Activated naive CD8-positive, alpha-beta T cell treated with anti-CD3 and anti-CD28 coated beads for 36 hours (primary cell): ENCODE measurements at regions not wholly inside any gene's neighbourhood (a gene's known extent, or its start where the extent isn't known, plus 50 kb on each side); places are given as distances from the start of the nearest gene placed in this dataset.

Experiments
- DNase-seq: peaks from one replicate; pipeline ENCODE4 v3.0.0; 2021
- H3K27ac Mint-ChIP-seq: one replicate; pipeline ENCODE4 v1.8.0; 2022; ENCODE audit warnings: mild to moderate bottlenecking, moderate library complexity, mixed read lengths
- H3K27me3 Mint-ChIP-seq: one replicate; pipeline ENCODE4 v1.8.0; 2022; ENCODE audit warnings: mild to moderate bottlenecking, mixed read lengths
- H3K36me3 Mint-ChIP-seq: one replicate; pipeline ENCODE4 v1.8.0; 2021; ENCODE audit warnings: mild to moderate bottlenecking, mixed read lengths
- H3K4me1 Mint-ChIP-seq: one replicate; pipeline ENCODE4 v1.8.0; 2021; ENCODE audit warnings: mixed read lengths
- H3K4me3 Mint-ChIP-seq: one replicate; pipeline ENCODE4 v1.8.0; 2022; ENCODE audit warnings: mild to moderate bottlenecking, moderate library complexity, mixed read lengths
- H3K9me3 Mint-ChIP-seq: one replicate; pipeline ENCODE4 v1.8.0; 2022; ENCODE audit warnings: mixed read lengths

GRCh38 chr16:8184854-8185253 is 405.5 kb downstream of the TMEM114 start:
- Mint-ChIP-seq H3K27me3 (no peaks in the 10 kb centered on the region), H3K4me3 (no peak overlapping the region), H3K4me1 (no peaks in the 10 kb centered on the region), H3K27ac (no peak overlapping the region), H3K36me3 (no peaks in the 10 kb centered on the region), H3K9me3 (peaks cover 6% of the 10 kb centered on the region)
- no peak for DNase-seq

DNA sequence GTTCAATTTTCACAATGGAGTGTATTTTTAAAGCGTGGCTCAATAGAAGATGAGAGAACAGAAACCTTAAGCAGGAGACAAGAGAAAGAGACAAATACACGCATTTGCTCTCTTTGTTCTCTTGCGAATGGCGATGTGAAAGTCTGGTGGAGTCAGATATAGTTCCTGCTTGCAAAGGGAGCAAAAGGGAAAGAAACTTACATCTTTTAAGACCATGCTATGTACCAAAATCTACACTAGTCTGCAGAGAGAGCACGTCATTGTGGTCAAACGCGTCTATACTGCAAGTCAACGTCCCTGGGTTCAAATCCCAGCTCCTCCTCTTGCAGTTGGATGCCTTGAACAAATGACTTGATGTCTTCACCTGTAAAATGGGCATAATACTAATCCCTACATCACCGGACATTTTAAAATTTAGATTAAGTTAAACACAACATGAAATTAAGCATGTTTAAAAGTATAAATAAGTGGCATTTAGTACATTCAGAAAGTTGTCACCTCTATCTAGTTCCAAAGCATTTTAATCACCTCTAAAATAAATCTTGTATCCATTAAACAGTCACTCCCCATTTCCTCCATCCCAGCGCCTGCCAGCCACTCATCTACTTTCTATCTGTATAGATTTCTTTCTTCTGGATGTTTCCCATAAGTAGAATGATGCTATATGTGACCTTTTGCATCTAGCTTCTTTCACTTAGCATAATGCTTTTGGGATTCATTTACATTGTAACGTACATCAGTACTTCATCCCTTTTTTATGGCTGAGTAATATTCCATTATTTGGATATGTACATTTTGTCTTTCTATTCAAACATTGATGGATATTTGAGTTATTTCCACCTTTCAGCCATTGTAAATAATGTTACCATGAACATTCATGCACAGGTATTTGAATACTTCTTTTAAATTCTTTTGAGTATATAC is 406.9 kb downstream of the TMEM114 start:
- DNase-seq = no peak
- Mint-ChIP-seq H3K27me3 (no peaks in the 10 kb centered on the region), H3K27ac (no peak overlapping the region), H3K36me3 (no peaks in the 10 kb centered on the region), H3K9me3 (peaks cover 4% of the 10 kb centered on the region), H3K4me3 (no peak overlapping the region), H3K4me1 (no peaks in the 10 kb centered on the region)

- Mint-ChIP-seq H3K9me3 (peaks cover 3% of the 10 kb centered on the region), H3K27me3 (no peaks in the 10 kb centered on the region), H3K4me3 (no peak overlapping the region), H3K4me1 (no peaks in the 10 kb centered on the region), H3K36me3 (no peaks in the 10 kb centered on the region), H3K27ac (no peak overlapping the region)
- no peak for DNase-seq
Measured at GRCh38 chr16:8182761-8183160, 407.6 kb downstream of the TMEM114 start.

DNA sequence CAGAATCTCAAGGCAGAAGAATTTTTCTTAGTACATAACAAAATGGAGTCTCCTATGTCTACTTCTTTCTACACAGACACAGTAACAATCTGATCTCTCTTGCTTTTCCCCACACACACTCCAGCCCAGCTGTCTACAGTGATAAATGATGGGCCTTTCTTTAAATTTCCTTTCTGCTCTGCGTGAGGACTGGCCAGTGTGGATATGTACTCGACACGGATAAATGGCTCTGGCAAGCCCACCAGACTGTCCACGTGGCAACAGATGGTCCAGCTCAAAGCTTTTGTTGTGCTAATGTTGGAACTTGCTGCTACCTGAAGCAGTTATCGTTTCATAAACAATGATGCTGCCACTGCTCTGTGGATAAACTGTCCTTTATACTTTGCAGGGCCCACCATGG is 410.7 kb downstream of the TMEM114 start:
- no peaks in the 10 kb centered on the region for H3K4me1 Mint-ChIP-seq
- H3K27ac Mint-ChIP-seq = no peak overlapping the region
- H3K27me3 Mint-ChIP-seq = no peaks in the 10 kb centered on the region
- no peak for DNase-seq
- no peaks in the 10 kb centered on the region for H3K36me3 Mint-ChIP-seq
- H3K4me3 Mint-ChIP-seq = no peak overlapping the region
- peaks cover 3% of the 10 kb centered on the region for H3K9me3 Mint-ChIP-seq

DNA sequence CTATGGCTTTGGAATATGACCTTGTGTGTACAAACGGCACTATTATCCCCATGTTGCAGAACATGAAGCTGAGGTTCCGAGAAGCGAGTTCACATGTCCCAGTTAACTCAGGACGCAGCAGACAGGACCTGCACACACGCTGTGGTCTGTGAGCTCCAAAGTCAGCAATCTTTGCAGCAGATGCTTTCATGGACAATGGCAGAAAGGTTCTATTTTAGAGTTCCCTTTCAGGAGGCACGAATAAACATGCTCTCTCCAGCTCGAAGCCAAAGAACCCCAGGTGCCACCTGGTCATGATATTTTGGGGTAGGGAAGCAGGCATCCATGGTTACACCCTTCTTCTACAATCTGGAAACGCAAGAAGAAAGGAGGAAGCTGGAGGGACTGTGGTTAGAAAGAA is 412.0 kb downstream of the TMEM114 start:
- Mint-ChIP-seq H3K4me3 (no peak overlapping the region), H3K27ac (no peak overlapping the region), H3K36me3 (no peaks in the 10 kb centered on the region), H3K27me3 (no peaks in the 10 kb centered on the region), H3K9me3 (peaks cover 3% of the 10 kb centered on the region), H3K4me1 (no peaks in the 10 kb centered on the region)
- no peak for DNase-seq

DNA sequence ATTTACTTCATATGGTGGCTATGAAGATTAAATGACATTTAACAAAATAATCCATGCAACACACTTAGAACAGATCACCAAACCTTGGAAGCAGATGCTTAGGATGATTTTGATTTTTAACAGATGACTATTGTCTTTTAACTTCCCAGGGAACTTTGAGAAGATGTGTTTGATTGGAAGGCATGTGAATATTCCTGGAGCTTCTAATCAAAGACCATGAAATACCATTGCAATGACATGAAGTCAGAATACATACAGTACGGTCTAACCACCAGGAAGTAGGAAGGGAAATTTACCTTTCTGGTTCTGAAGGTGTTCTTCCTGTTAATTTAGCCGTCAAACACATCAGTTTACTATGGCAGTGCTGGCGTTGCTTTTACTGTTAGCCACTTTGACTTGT is 414.9 kb downstream of the TMEM114 start:
- Mint-ChIP-seq H3K4me1 (no peaks in the 10 kb centered on the region), H3K9me3 (peaks cover 3% of the 10 kb centered on the region), H3K27ac (no peak overlapping the region), H3K4me3 (no peak overlapping the region), H3K36me3 (no peaks in the 10 kb centered on the region), H3K27me3 (no peaks in the 10 kb centered on the region)
- no peak for DNase-seq

GRCh38 chr16:8173111-8173644 is 417.1 kb downstream of the TMEM114 start:
- Mint-ChIP-seq H3K4me3 (no peak overlapping the region), H3K27ac (no peak overlapping the region), H3K27me3 (no peaks in the 10 kb centered on the region), H3K9me3 (peaks cover 3% of the 10 kb centered on the region), H3K4me1 (no peaks in the 10 kb centered on the region), H3K36me3 (no peaks in the 10 kb centered on the region)
- DNase-seq = peak; percentile 37

DNA sequence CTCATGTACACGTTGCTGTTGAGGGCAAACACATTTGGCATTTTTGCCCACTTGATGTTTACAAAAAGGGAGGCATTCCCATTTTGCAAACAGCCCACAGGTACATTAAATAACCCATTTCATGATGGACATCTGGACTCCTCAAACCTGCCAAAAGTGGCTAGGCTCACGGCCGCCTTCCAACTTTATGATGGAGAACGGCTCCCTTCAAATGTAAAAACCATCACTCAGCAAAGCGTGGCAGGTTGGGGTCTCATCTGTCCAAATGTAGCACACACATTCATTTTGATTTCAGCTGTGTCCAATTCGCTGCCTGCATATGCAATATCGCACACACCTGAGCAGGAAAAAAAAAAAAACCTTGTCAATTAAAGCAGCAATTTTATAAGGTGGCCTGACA is 417.8 kb downstream of the TMEM114 start:
- Mint-ChIP-seq H3K27me3 (no peaks in the 10 kb centered on the region), H3K9me3 (peaks cover 3% of the 10 kb centered on the region), H3K4me3 (no peak overlapping the region), H3K4me1 (no peaks in the 10 kb centered on the region), H3K36me3 (no peaks in the 10 kb centered on the region), H3K27ac (no peak overlapping the region)
- DNase-seq = no peak

DNA sequence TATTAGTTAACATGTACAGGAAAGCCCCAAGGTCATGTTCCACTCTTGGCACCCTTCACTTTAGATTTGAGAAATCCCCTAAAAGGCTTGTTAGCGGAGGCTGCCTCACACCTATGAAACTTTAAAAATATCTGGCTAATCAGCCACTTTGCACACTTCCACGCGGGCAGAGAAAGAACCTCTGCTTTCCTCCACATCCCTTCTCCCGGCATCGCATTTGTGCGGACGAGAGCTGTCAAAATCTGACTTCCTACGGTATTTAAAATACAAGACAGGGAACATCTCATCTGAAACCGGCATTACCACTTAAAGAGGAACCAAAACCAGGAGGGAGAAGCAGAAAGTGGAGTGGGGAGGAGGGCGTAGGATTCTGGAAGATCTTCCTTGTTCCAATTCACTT is 422.3 kb downstream of the TMEM114 start:
- H3K4me3 Mint-ChIP-seq = no peak overlapping the region
- no peaks in the 10 kb centered on the region for H3K27me3 Mint-ChIP-seq
- no peaks in the 10 kb centered on the region for H3K36me3 Mint-ChIP-seq
- peaks cover 3% of the 10 kb centered on the region for H3K9me3 Mint-ChIP-seq
- H3K4me1 Mint-ChIP-seq = no peaks in the 10 kb centered on the region
- H3K27ac Mint-ChIP-seq = no peak overlapping the region
- no peak for DNase-seq

GRCh38 chr16:8167436-8167835 is 422.9 kb downstream of the TMEM114 start:
- Mint-ChIP-seq H3K4me3 (no peak overlapping the region), H3K9me3 (peaks cover 3% of the 10 kb centered on the region), H3K27me3 (no peaks in the 10 kb centered on the region), H3K36me3 (no peaks in the 10 kb centered on the region), H3K4me1 (no peaks in the 10 kb centered on the region), H3K27ac (no peak overlapping the region)
- no peak for DNase-seq

GRCh38 chr16:8158051-8158450 is 432.3 kb downstream of the TMEM114 start:
- Mint-ChIP-seq H3K4me3 (no peak overlapping the region), H3K9me3 (peaks cover 5% of the 10 kb centered on the region), H3K36me3 (no peaks in the 10 kb centered on the region), H3K27ac (no peak overlapping the region), H3K27me3 (no peaks in the 10 kb centered on the region), H3K4me1 (no peaks in the 10 kb centered on the region)
- no peak for DNase-seq

GRCh38 chr16:8155275-8155674 is 435.0 kb downstream of the TMEM114 start:
- peaks cover 8% of the 10 kb centered on the region for H3K9me3 Mint-ChIP-seq
- H3K36me3 Mint-ChIP-seq = no peaks in the 10 kb centered on the region
- H3K27ac Mint-ChIP-seq = no peak overlapping the region
- H3K4me3 Mint-ChIP-seq = no peak overlapping the region
- DNase-seq = no peak
- H3K4me1 Mint-ChIP-seq = no peaks in the 10 kb centered on the region
- no peaks in the 10 kb centered on the region for H3K27me3 Mint-ChIP-seq

DNA sequence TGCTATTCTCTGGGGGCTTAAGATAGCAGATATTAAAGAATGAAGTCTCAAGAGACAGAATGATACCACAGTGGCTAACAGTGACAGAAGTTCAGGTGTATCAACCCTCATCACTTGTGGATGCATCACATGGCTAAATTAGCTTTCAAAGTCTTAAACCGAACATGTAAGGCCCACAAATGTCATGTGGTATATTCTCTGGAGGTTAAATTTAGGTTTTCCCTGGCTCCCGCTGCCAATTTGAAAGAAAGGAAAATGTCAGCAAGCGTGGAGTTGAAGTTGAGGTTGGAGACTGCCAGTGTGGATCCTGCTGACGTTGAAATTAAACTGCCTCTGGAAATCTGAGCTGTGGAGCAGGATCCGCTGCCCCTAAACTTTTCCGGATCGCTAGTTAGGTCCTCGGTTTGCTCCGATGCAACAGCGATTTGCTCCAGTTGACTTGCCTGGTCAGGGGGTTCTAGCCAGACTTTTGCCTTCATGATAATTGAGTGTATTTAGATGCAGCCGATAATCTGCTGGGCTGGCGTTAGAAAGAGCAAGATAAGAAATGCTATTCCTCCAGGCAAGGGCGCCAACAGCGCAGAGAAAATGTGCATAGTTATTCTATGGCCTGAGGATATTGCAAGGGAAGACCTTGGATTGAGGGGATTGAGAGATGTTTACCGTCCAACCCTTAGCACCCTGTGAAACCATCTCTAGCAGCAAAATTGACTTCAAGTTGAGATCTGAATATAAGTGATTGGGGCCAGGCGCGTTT is 443.9 kb downstream of the TMEM114 start:
- no peak for DNase-seq
- no peak overlapping the region for H3K27ac Mint-ChIP-seq

GRCh38 chr16:8138666-8139065 is 451.6 kb downstream of the TMEM114 start:
- Mint-ChIP-seq H3K27me3 (no peaks in the 10 kb centered on the region), H3K4me1 (no peaks in the 10 kb centered on the region), H3K27ac (no peak overlapping the region), H3K36me3 (no peaks in the 10 kb centered on the region), H3K9me3 (no peaks in the 10 kb centered on the region), H3K4me3 (no peak overlapping the region)
- DNase-seq = no peak

More for the DNA sequence above, 443.9 kb downstream of the TMEM114 start:
- H3K36me3 Mint-ChIP-seq = no peaks in the 10 kb centered on the region
- H3K9me3 Mint-ChIP-seq = peaks cover 3% of the 10 kb centered on the region
- no peaks in the 10 kb centered on the region for H3K4me1 Mint-ChIP-seq
- H3K27me3 Mint-ChIP-seq = no peaks in the 10 kb centered on the region
- H3K4me3 Mint-ChIP-seq = no peak overlapping the region

DNA sequence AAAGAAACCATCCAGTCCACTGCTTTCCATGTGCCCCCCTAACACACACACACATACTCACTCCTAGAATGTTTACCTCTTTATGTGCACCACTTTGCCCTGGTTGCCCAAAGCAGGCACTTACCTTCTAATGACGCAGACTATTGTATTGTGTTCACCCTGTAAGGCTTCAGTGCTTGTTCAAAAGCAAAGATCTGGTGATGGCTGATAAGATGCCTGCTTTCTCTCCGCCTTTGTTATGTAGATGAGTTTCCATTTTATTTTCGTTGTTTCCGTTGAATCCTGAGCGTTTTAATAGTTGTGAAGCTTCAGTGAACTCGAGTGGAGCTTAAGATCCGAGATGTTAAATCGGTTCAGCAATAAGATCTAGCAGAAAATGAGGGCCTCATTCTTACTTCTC is 452.7 kb downstream of the TMEM114 start:
- Mint-ChIP-seq H3K27me3 (no peaks in the 10 kb centered on the region), H3K9me3 (no peaks in the 10 kb centered on the region), H3K4me1 (no peaks in the 10 kb centered on the region), H3K4me3 (no peak overlapping the region), H3K36me3 (no peaks in the 10 kb centered on the region), H3K27ac (no peak overlapping the region)
- no peak for DNase-seq
